Mucosa of descending colon (tissue), 3 donors: ENCODE measurements at regions not wholly inside any gene's neighbourhood (a gene's known extent, or its start where the extent isn't known, plus 50 kb on each side); places are given as distances from the start of the nearest gene placed in this dataset.

Source experiments
- ATAC-seq: fragments of 200-7000 bp; cut with Tn5 transposase; one replicate; pipeline ENCODE4 v1.9.1; 2020; ENCODE audit warnings: mild to moderate bottlenecking, moderate library complexity
- DNase-seq, 3 donors: peaks; one replicate each; pipeline ENCODE4 v3.0.0-alpha.2; 2020
- H3K36me3 ChIP-seq: fragments of 200-600 bp; one replicate; pipeline ENCODE4 v1.8.0; 2021; ENCODE audit warnings: low read depth, mild to moderate bottlenecking
- H3K4me1 ChIP-seq: fragments of 200-600 bp; one replicate; pipeline ENCODE4 v1.8.0; 2021; ENCODE audit warnings: low read depth, mild to moderate bottlenecking
- H3K4me3 ChIP-seq: fragments of 200-600 bp; one replicate; pipeline ENCODE4 v1.8.0; 2021; ENCODE audit warnings: mild to moderate bottlenecking
- H3K9me3 ChIP-seq: fragments of 200-600 bp; one replicate; pipeline ENCODE4 v1.8.0; 2021; ENCODE audit warnings: mild to moderate bottlenecking
- CTCF ChIP-seq: fragments of 200-600 bp; IDR thresholded peaks from one replicate; pipeline ENCODE4 v1.8.0; 2022; ENCODE audit warnings: antibody characterized with exemption, mild to moderate bottlenecking
- intact Hi-C, 2 donors: fragments of 100-400 bp; cut with DNase I in 1 of 2; cut with micrococcal nuclease in 1 of 2; formaldehyde crosslinking; loops; one replicate each; pipeline versions ENCODE4 v1.11.0 to v1.11.1; 2022; cut with DNase I, micrococcal nuclease
- donor health status: DM: no; HTN: no; CAD: no; lungs with moderate emphysema.
- donor health status: DM: no; HTN: no; CAD: no.
- donor health status: DM: no; HTN: yes; CAD: no.

- intact Hi-C loops: no loop called here
- Histone ChIP-seq H3K4me3 (no peak overlapping the region), H3K9me3 (no peaks in the 10 kb centered on the region), H3K4me1 (no peaks in the 10 kb centered on the region), H3K36me3 (no peaks in the 10 kb centered on the region)
- ATAC-seq: no peak
- TF ChIP-seq CTCF: no peak
- no peak for DNase-seq
These were observed 195.0 kb upstream of the GHR start for GRCh38 chr5:42228279-42228678.

- DNase-seq (no peak), ATAC-seq (no peak)
- no peaks in the 10 kb centered on the region for H3K4me1 ChIP-seq
- TF ChIP-seq CTCF: no peak
- no peaks in the 10 kb centered on the region for H3K36me3 ChIP-seq
- H3K4me3 ChIP-seq: no peak overlapping the region
- H3K9me3 ChIP-seq: no peaks in the 10 kb centered on the region
- intact Hi-C loops: no loop called here
These were observed 192.4 kb upstream of the GHR start for GRCh38 chr5:42230839-42231238.

- no peaks in the 10 kb centered on the region for H3K36me3 ChIP-seq
- H3K4me3 ChIP-seq: no peak overlapping the region
- DNase-seq (no peak), ATAC-seq (no peak)
- intact Hi-C loops: no loop called here
- no peak for TF ChIP-seq CTCF
- no peaks in the 10 kb centered on the region for H3K9me3 ChIP-seq
- no peaks in the 10 kb centered on the region for H3K4me1 ChIP-seq
These were observed 188.0 kb upstream of the GHR start for GRCh38 chr5:42235241-42235640.

- Histone ChIP-seq H3K4me1 (no peaks in the 10 kb centered on the region), H3K9me3 (no peaks in the 10 kb centered on the region), H3K36me3 (no peaks in the 10 kb centered on the region), H3K4me3 (no peak overlapping the region)
- DNase-seq (no peak), ATAC-seq (no peak)
- TF ChIP-seq CTCF: no peak
- intact Hi-C loops: no loop called here
These were observed 187.4 kb upstream of the GHR start for GRCh38 chr5:42235837-42236236.

GRCh38 chr5:42241636-42242035 is 181.6 kb upstream of the GHR start:
- no peaks in the 10 kb centered on the region for H3K9me3 ChIP-seq
- no peak for TF ChIP-seq CTCF
- intact Hi-C loops: no loop called here
- no peaks in the 10 kb centered on the region for H3K4me1 ChIP-seq
- DNase-seq: no peak
- ATAC-seq: no peak
- H3K4me3 ChIP-seq: no peak overlapping the region
- no peaks in the 10 kb centered on the region for H3K36me3 ChIP-seq

GRCh38 chr5:42242210-42242609 is 181.0 kb upstream of the GHR start:
- ATAC-seq: no peak
- no peaks in the 10 kb centered on the region for H3K9me3 ChIP-seq
- TF ChIP-seq CTCF: no peak
- intact Hi-C loops: no loop called here
- DNase-seq: no peak
- no peaks in the 10 kb centered on the region for H3K4me1 ChIP-seq
- no peaks in the 10 kb centered on the region for H3K36me3 ChIP-seq
- no peak overlapping the region for H3K4me3 ChIP-seq
